ENCODE measurements at regions not wholly inside any gene's neighbourhood (a gene's known extent, or its start where the extent isn't known, plus 50 kb on each side); places are given as distances from the start of the nearest gene placed in this dataset.

- no peak for DNase-seq
Observed at GRCh38 chr2:423479-423878, 135.6 kb upstream of the ALKAL2 start.

GRCh38 chr2:422676-423435, 135.0 kb upstream of the ALKAL2 start:
- DNase-seq = no peak

- no peak for DNase-seq
Observed at GRCh38 chr2:421406-421805, 133.5 kb upstream of the ALKAL2 start.

- no peak for DNase-seq
Observed at GRCh38 chr2:419687-420317, 131.9 kb upstream of the ALKAL2 start.

- DNase-seq = no peak
Observed at GRCh38 chr2:417662-418061, 129.8 kb upstream of the ALKAL2 start.

- DNase-seq = no peak
Observed at GRCh38 chr2:417006-417405, 129.1 kb upstream of the ALKAL2 start.

- no peak for DNase-seq
Observed at GRCh38 chr2:415986-416610, 128.2 kb upstream of the ALKAL2 start.

GRCh38 chr2:409523-409922, 121.6 kb upstream of the ALKAL2 start:
- no peak for DNase-seq

GRCh38 chr2:407630-408029, 119.7 kb upstream of the ALKAL2 start:
- DNase-seq = no peak

GRCh38 chr2:406876-407275, 119.0 kb upstream of the ALKAL2 start:
- DNase-seq = no peak

- no peak for DNase-seq
Observed at GRCh38 chr2:406231-406630, 118.3 kb upstream of the ALKAL2 start.

GRCh38 chr2:404581-404980, 116.7 kb upstream of the ALKAL2 start:
- DNase-seq = no peak

- no peak for DNase-seq
Observed at GRCh38 chr2:403682-404081, 115.8 kb upstream of the ALKAL2 start.

GRCh38 chr2:402721-403120, 114.8 kb upstream of the ALKAL2 start:
- no peak for DNase-seq

- no peak for DNase-seq
Observed at GRCh38 chr2:402206-402605, 114.3 kb upstream of the ALKAL2 start.

- no peak for DNase-seq
Observed at GRCh38 chr2:401019-401679, 113.3 kb upstream of the ALKAL2 start.

GRCh38 chr2:397926-398325, 110.0 kb upstream of the ALKAL2 start:
- DNase-seq = no peak

- no peak for DNase-seq
Observed at GRCh38 chr2:397521-397920, 109.6 kb upstream of the ALKAL2 start.

- DNase-seq = no peak
Observed at GRCh38 chr2:396903-397302, 109.0 kb upstream of the ALKAL2 start.

- DNase-seq = no peak
Observed at GRCh38 chr2:395886-396285, 108.0 kb upstream of the ALKAL2 start.

GRCh38 chr2:393711-394696, 106.1 kb upstream of the ALKAL2 start:
- DNase-seq = no peak

- DNase-seq = no peak
Observed at GRCh38 chr2:392926-393280, 105.0 kb upstream of the ALKAL2 start.

Measured in NCI-H526 treated with DMSO at 0.1 percent for 48 hours (cell line).